Ishikawa (cell line): ENCODE measurements at regions not wholly inside any gene's neighbourhood (a gene's known extent, or its start where the extent isn't known, plus 50 kb on each side); places are given as distances from the start of the nearest gene placed in this dataset.

Experiments
- CEBPB ChIP-seq: IDR thresholded peaks from 2 replicates; pipeline ENCODE4 v1.6.1; 2012
- CREB1 ChIP-seq: IDR thresholded peaks from 2 replicates; pipeline ENCODE4 v1.6.1; 2012; ENCODE audit warnings: low read depth
- EGR1 ChIP-seq: IDR thresholded peaks from 2 replicates; pipeline ENCODE4 v1.6.1; 2012
- EP300 ChIP-seq: IDR thresholded peaks from 2 replicates; pipeline ENCODE4 v1.6.1; 2012; ENCODE audit warnings: borderline replicate concordance
- FOXM1 ChIP-seq: IDR thresholded peaks from 2 replicates; pipeline ENCODE4 v1.6.1; 2012; ENCODE audit warnings: low read depth, borderline replicate concordance
- NFIC ChIP-seq: IDR thresholded peaks from 2 replicates; pipeline ENCODE4 v1.6.1; 2012
- RAD21 ChIP-seq: IDR thresholded peaks from 2 replicates; pipeline ENCODE4 v1.6.1; 2012; ENCODE audit warnings: low read depth
- TAF1 ChIP-seq: IDR thresholded peaks from 2 replicates; pipeline ENCODE4 v1.6.1; 2012; ENCODE audit warnings: low read depth, mild to moderate bottlenecking
- TCF12 ChIP-seq: IDR thresholded peaks from 2 replicates; pipeline ENCODE4 v1.6.1; 2012; ENCODE audit warnings: low read depth
- TEAD4 ChIP-seq: IDR thresholded peaks from 2 replicates; pipeline ENCODE4 v1.6.1; 2012
- YY1 ChIP-seq: IDR thresholded peaks from 2 replicates; pipeline ENCODE4 v1.6.1; 2012; ENCODE audit warnings: low read depth
- ZBTB7A ChIP-seq: IDR thresholded peaks from 2 replicates; pipeline ENCODE4 v1.6.1; 2012; ENCODE audit warnings: low read depth
- TF ChIP-seq, protein P1 (sequence below): IDR thresholded peaks from 2 replicates; pipeline ENCODE4 v1.6.1; 2012
- TF ChIP-seq, protein P2 (sequence below): IDR thresholded peaks from 2 replicates; pipeline ENCODE4 v1.6.1; 2012
- TF ChIP-seq, protein P3 (sequence below): IDR thresholded peaks from 2 replicates; pipeline ENCODE4 v1.6.1; 2012; ENCODE audit warnings: low read depth, mild to moderate bottlenecking

DNA sequence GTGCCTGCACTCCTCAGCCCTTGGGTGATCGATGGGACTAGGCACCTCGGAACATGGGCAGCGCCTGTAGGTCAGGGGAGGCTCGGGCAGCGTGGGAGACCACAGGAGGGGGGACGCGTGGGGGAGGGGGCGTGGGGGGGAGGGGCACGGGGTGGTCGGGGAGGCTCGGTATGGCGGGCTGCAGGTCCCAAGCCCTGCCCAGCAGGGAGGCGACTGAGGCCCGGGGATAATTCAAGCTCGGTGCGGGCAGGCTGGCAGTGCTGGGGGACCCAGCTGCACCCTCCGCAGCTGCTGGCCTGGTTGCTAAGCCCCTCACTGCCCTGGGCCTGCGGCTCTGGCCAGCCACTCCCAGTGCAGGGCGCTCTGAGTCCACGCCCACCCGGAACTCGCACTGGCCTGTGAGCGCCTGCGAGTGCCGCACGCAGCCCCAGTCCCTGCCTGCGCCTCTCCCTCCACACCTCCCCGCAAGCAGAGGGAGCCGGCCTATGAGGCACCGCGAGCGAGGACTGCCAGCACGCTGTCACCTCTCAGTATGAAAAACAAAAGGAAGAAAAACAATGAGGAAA, 1698.3 kb upstream of the RAG2 start:
- TF ChIP-seq, protein P1, sequence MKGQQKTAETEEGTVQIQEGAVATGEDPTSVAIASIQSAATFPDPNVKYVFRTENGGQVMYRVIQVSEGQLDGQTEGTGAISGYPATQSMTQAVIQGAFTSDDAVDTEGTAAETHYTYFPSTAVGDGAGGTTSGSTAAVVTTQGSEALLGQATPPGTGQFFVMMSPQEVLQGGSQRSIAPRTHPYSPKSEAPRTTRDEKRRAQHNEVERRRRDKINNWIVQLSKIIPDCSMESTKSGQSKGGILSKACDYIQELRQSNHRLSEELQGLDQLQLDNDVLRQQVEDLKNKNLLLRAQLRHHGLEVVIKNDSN = no peak
- TF ChIP-seq FOXM1 (no peak), NFIC (no peak), YY1 (no peak)
- TF ChIP-seq, protein P2, sequence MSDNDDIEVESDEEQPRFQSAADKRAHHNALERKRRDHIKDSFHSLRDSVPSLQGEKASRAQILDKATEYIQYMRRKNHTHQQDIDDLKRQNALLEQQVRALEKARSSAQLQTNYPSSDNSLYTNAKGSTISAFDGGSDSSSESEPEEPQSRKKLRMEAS = no peak
- TF ChIP-seq, protein P3, sequence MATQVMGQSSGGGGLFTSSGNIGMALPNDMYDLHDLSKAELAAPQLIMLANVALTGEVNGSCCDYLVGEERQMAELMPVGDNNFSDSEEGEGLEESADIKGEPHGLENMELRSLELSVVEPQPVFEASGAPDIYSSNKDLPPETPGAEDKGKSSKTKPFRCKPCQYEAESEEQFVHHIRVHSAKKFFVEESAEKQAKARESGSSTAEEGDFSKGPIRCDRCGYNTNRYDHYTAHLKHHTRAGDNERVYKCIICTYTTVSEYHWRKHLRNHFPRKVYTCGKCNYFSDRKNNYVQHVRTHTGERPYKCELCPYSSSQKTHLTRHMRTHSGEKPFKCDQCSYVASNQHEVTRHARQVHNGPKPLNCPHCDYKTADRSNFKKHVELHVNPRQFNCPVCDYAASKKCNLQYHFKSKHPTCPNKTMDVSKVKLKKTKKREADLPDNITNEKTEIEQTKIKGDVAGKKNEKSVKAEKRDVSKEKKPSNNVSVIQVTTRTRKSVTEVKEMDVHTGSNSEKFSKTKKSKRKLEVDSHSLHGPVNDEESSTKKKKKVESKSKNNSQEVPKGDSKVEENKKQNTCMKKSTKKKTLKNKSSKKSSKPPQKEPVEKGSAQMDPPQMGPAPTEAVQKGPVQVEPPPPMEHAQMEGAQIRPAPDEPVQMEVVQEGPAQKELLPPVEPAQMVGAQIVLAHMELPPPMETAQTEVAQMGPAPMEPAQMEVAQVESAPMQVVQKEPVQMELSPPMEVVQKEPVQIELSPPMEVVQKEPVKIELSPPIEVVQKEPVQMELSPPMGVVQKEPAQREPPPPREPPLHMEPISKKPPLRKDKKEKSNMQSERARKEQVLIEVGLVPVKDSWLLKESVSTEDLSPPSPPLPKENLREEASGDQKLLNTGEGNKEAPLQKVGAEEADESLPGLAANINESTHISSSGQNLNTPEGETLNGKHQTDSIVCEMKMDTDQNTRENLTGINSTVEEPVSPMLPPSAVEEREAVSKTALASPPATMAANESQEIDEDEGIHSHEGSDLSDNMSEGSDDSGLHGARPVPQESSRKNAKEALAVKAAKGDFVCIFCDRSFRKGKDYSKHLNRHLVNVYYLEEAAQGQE = no peak

DNA sequence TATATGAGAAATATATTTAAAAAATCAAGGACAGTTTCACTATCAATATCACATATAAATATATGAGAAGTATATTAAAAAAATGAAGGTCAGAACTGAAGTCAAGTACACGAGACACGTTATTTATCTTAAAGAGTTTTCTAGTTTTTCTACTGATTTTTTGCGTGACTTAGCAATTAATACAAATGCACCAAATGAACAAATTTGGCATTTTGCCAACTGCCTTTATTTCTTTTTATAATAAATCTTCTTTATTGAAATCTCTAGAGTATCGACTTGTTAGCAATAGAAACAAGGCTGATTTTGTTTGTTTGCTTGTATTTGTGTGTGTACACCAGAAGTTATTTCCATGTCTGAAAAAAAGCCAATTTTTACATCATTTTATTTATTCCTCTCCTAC, 1684.7 kb upstream of the RAG2 start:
- no peak for TF ChIP-seq EP300
- TF ChIP-seq NFIC = peak; percentile 22; the same call in 1 of the 2 replicates
- TF ChIP-seq FOXM1 = no peak

DNA sequence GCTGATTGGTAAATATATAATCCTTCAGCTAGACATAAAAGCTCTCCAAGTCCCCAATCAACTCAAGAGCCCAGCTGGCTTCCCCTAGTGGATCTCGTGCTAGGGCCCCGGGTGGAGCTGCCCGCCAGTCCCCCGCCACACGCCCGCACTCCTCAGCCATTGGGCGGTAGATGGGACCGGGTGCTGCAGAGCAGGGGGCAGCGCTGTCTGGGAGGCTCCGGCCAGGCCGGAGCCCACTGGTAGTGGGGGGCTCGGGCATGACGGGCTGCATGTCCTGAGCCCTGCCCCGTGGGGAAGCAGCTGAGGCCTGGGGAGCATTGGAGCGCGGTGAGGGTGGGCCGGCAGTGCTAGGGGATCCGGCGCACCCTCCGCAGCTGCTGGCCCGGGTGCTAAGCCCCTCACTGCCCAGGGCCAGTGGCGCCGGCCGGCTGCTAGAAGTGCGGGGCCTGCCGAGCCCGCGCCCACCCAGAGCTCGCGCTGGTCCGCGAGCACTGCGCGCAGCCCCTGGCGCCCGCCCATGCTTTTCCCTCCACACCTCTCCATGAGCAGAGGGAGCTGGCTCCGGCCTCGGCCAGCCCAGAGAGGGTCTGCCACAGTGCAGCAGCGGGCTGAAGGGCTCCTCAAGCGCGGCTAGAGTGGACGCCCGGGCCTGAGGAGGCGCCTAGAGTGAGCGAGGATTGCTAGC, 1680.6 kb upstream of the RAG2 start:
- TF ChIP-seq CREB1 (no peak), EGR1 (no peak), TEAD4 (no peak), RAD21 (no peak), EP300 (no peak), ZBTB7A (no peak), CEBPB (no peak), FOXM1 (no peak), TAF1 (no peak), TCF12 (no peak), YY1 (no peak), NFIC (no peak)
- TF ChIP-seq, protein P2 = no peak
- TF ChIP-seq, protein P1 = no peak
- TF ChIP-seq, protein P3 = no peak

DNA sequence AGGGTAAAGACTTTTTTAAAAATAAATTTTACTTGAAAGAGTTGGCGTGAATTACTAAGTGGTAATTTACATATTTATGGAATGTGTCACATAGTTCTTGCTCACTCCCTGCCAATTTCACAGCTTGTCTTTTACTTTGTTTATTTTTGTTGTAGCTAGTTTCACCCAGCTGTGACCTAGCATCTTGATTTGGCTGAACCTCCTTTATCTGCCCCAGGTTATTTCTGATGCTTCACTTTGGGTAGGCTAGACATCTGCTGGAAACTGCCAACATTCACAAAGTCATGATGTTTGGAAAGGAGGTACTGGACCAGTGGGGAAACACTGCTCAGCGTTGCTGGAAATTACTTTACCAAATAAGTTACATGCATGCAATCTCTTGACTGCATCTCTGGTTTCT, 1676.0 kb upstream of the RAG2 start:
- no peak for TF ChIP-seq EGR1
- TF ChIP-seq CREB1 = no peak
- no peak for TF ChIP-seq FOXM1
- TF ChIP-seq TCF12 = no peak
- TF ChIP-seq ZBTB7A = no peak
- TF ChIP-seq CEBPB = no peak
- TF ChIP-seq, protein P3 = no peak
- TF ChIP-seq YY1 = no peak
- no peak for TF ChIP-seq RAD21
- no peak for TF ChIP-seq TAF1
- TF ChIP-seq, protein P1 = no peak
- TF ChIP-seq NFIC = no peak
- TF ChIP-seq EP300 = no peak
- no peak for TF ChIP-seq TEAD4
- TF ChIP-seq, protein P2 = no peak
